ENCODE measurements at regions not wholly inside any gene's neighbourhood (a gene's known extent, or its start where the extent isn't known, plus 50 kb on each side); places are given as distances from the start of the nearest gene placed in this dataset.

DNA sequence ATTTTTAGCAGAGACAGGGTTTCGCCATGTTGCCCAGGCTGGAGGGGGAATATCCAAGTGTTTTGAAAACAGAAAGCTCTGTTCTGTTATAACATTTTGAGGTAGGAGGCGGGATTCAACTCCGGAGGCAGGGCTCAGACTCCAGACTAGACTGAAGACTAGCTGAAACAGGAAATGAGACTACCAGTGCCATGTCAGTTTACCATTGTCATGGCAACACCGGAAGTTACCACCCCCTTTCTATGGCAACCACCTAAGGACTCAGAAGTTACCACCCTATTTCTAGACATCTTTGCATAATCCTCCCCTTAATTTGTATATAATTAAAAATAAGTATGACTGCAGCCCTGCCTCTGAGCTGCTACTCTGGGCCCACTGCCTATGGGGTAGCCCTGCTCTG, 1069.1 kb upstream of the AUTS2 start:
- WGBS, 2 experiments (ENCODE audit: low coverage in 1 of 2, low lambda C conversion rate in 2 of 2, missing lambda C conversion rate in 2 of 2) = 46 to 48% methylated on average over 4 of the region's 4 CpGs
- H3K4me3 ChIP-seq = no peak overlapping the region

DNA sequence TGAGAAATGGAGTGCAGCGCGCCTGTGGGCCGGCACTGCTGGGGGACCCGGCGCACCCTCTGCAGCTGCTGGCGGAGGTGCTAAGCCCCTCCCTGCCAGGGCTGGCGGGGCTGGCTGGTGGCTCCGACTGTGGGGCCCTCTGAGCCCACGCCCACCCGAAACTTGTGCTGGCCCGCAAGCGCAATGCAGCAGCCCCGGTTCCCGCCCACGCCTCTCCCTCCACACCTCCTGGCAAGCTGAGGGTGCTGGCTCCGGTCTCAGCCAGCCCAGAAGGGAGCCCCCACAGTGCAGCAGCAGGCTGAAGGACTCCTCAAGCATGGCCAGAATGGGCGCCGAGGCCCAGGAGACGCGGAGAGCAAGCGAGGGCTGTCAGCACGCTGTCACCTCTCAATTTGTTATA, 1063.0 kb upstream of the AUTS2 start:
- H3K4me2 ChIP-seq (ENCODE audit: unreplicated experiment) = no peak overlapping the region
- H3F3A ChIP-seq (ENCODE audit: insufficient read depth) = no peaks in the 10 kb centered on the region
- no peaks in the 10 kb centered on the region for H3K79me2 ChIP-seq (ENCODE audit: insufficient read depth)
- no peak overlapping the region for H3K4me3 ChIP-seq
- H3K4me1 ChIP-seq (ENCODE audit: insufficient read depth) = no peaks in the 10 kb centered on the region
- H3K9me3 ChIP-seq (ENCODE audit: low read depth) = no peaks in the 10 kb centered on the region
- H3K27me3 ChIP-seq (replicated peaks; ENCODE audit: insufficient read depth) = no peaks in the 10 kb centered on the region
- in situ Hi-C loops (cut with MboI) = no loop called here
- H3K27ac ChIP-seq = no peak overlapping the region
- 68 to 80% methylated on average over 10 to 18 of the region's 22 CpGs for whole genome bisulfite sequencing, 2 experiments (ENCODE audit: low coverage in 1 of 2, low lambda C conversion rate in 2 of 2, missing lambda C conversion rate in 2 of 2)
- H3K36me3 ChIP-seq (ENCODE audit: low read depth) = no peaks in the 10 kb centered on the region
- H3K9me2 ChIP-seq (ENCODE audit: insufficient read depth) = no peaks in the 10 kb centered on the region
- TF ChIP-seq EZH2phosphoT487 (IDR thresholded peaks at IDR 0.05; ENCODE audit: insufficient read depth, low read depth) = no peak
- no peak for TF ChIP-seq EZH2 (IDR thresholded peaks at IDR 0.05; ENCODE audit: insufficient read depth, poor library complexity, severe bottlenecking)
- DNase-seq = no peak
- H3K9ac ChIP-seq = no peak overlapping the region
- H4K20me1 ChIP-seq (ENCODE audit: insufficient read depth) = no peaks in the 10 kb centered on the region
- H2AFZ ChIP-seq = no peak overlapping the region

More for the DNA sequence above, 1069.1 kb upstream of the AUTS2 start:
- Histone ChIP-seq H3K4me2 (ENCODE audit: unreplicated experiment) (no peak overlapping the region), H3F3A (ENCODE audit: insufficient read depth) (no peaks in the 10 kb centered on the region), H3K9ac (no peak overlapping the region), H3K36me3 (ENCODE audit: low read depth) (no peaks in the 10 kb centered on the region), H3K4me1 (ENCODE audit: insufficient read depth) (no peaks in the 10 kb centered on the region), H3K27me3 (replicated peaks; ENCODE audit: insufficient read depth) (no peaks in the 10 kb centered on the region), H4K20me1 (ENCODE audit: insufficient read depth) (no peaks in the 10 kb centered on the region), H3K79me2 (ENCODE audit: insufficient read depth) (no peaks in the 10 kb centered on the region), H3K9me3 (ENCODE audit: low read depth) (no peaks in the 10 kb centered on the region), H3K27ac (no peak overlapping the region), H3K9me2 (ENCODE audit: insufficient read depth) (no peaks in the 10 kb centered on the region), H2AFZ (no peak overlapping the region)
- no peak for DNase-seq
- in situ Hi-C loops (cut with MboI) = no loop called here
- no peak for TF ChIP-seq EZH2 (IDR thresholded peaks at IDR 0.05; ENCODE audit: insufficient read depth, poor library complexity, severe bottlenecking)
- no peak for TF ChIP-seq EZH2phosphoT487 (IDR thresholded peaks at IDR 0.05; ENCODE audit: insufficient read depth, low read depth)

DNA sequence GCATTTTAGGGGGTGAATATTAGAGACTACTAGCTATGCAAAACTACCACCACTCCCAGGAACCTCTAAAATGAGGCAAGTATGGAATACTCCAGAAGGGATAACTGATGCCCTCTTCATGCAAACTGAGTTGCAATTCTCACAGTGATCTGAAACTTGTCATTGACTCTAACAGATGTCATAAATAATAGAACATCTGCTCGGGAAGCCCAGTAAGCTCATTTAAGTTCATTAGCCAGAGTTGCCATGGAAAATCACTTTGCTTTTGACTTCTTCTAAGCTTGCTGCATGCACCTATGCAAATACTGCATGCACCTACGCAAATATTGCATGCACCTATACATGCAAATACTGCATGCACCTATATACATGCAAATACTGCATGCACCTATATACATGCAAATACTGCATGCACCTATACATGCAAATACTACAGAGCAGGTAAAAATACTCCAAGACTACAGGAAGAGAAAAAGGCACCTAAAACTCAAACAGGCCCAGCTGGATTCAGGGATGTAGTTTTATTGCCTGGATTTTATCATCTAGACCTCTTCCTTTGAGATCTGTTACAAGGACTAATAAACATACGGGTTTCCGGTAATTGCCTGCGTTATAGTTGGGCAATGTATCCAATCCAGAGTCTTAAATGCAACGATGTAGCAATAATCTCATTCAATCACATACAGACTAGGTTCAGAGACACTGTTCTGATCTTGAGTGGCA, 1061.1 kb upstream of the AUTS2 start:
- no peak overlapping the region for H3K4me3 ChIP-seq
- H2AFZ ChIP-seq = no peak overlapping the region
- WGBS, 2 experiments (ENCODE audit: low coverage in 1 of 2, low lambda C conversion rate in 2 of 2, missing lambda C conversion rate in 2 of 2) = 6 to 8% methylated on average over 6 of the region's 6 CpGs
- no peak for TF ChIP-seq EZH2 (IDR thresholded peaks at IDR 0.05; ENCODE audit: insufficient read depth, poor library complexity, severe bottlenecking)
- no peak for TF ChIP-seq EZH2phosphoT487 (IDR thresholded peaks at IDR 0.05; ENCODE audit: insufficient read depth, low read depth)
- no peak overlapping the region for H3K4me2 ChIP-seq (ENCODE audit: unreplicated experiment)
- H3K9me3 ChIP-seq (ENCODE audit: low read depth) = no peaks in the 10 kb centered on the region
- H3F3A ChIP-seq (ENCODE audit: insufficient read depth) = no peaks in the 10 kb centered on the region
- H3K4me1 ChIP-seq (ENCODE audit: insufficient read depth) = no peaks in the 10 kb centered on the region
- in situ Hi-C loops (cut with MboI) = no loop called here
- no peaks in the 10 kb centered on the region for H4K20me1 ChIP-seq (ENCODE audit: insufficient read depth)
- DNase-seq = no peak
- H3K9ac ChIP-seq = no peak overlapping the region
- H3K36me3 ChIP-seq (ENCODE audit: low read depth) = no peaks in the 10 kb centered on the region
- no peak overlapping the region for H3K27ac ChIP-seq
- H3K79me2 ChIP-seq (ENCODE audit: insufficient read depth) = no peaks in the 10 kb centered on the region
- no peaks in the 10 kb centered on the region for H3K27me3 ChIP-seq (replicated peaks; ENCODE audit: insufficient read depth)
- H3K9me2 ChIP-seq (ENCODE audit: insufficient read depth) = no peaks in the 10 kb centered on the region

DNA sequence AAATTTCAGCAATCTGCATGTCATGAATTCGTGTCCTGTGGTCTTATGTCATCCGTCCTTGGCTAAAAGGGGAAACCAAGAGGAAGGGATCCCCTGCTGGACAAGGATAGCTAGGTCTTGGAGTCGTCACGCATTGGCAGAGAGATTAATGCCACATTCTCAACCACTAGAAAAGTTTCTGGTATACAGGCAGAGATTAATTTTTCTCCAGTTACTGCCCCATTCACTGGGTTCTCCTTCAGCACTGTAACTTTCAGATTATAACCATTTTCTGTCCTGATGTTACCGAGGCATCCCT, 1060.6 kb upstream of the AUTS2 start:
- Histone ChIP-seq H3K9ac (no peak overlapping the region), H3K27ac (no peak overlapping the region), H3K36me3 (ENCODE audit: low read depth) (no peaks in the 10 kb centered on the region), H3K79me2 (ENCODE audit: insufficient read depth) (no peaks in the 10 kb centered on the region), H3K9me2 (ENCODE audit: insufficient read depth) (no peaks in the 10 kb centered on the region), H3F3A (ENCODE audit: insufficient read depth) (no peaks in the 10 kb centered on the region), H3K4me1 (ENCODE audit: insufficient read depth) (no peaks in the 10 kb centered on the region), H3K4me3 (no peak overlapping the region), H3K9me3 (ENCODE audit: low read depth) (no peaks in the 10 kb centered on the region), H2AFZ (no peak overlapping the region), H4K20me1 (ENCODE audit: insufficient read depth) (no peaks in the 10 kb centered on the region), H3K27me3 (replicated peaks; ENCODE audit: insufficient read depth) (no peaks in the 10 kb centered on the region), H3K4me2 (ENCODE audit: unreplicated experiment) (no peak overlapping the region)
- in situ Hi-C loops (cut with MboI) = no loop called here
- DNase-seq = no peak
- WGBS, 2 experiments (ENCODE audit: low coverage in 1 of 2, low lambda C conversion rate in 2 of 2, missing lambda C conversion rate in 2 of 2) = 21 to 27% methylated on average over 5 of the region's 5 CpGs
- TF ChIP-seq EZH2phosphoT487 (IDR thresholded peaks at IDR 0.05; ENCODE audit: insufficient read depth, low read depth) (no peak), EZH2 (IDR thresholded peaks at IDR 0.05; ENCODE audit: insufficient read depth, poor library complexity, severe bottlenecking) (no peak)

DNA sequence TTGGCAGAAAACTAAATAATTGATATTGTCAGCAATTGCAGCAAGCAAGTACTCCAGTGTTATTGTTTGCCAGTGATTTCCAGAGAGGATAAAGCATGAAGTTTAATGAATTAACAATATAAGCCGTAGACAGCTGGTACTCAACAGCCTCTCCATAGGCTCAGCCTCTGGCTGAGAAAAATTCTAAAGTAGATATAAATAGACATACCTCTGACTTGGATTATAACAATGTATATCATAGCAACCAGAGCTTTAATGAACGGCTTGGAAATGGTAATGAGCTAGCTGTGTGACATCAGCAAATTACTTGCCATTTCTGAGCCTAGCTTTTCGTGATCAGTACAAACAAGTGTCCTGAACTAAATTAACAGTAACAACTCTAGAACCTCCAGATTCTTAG, 1055.4 kb upstream of the AUTS2 start:
- in situ Hi-C loops (cut with MboI) = no loop called here
- Histone ChIP-seq H2AFZ (no peak overlapping the region), H3K9me3 (ENCODE audit: low read depth) (no peaks in the 10 kb centered on the region), H3K4me3 (no peak overlapping the region), H3K9me2 (ENCODE audit: insufficient read depth) (no peaks in the 10 kb centered on the region), H3K27ac (no peak overlapping the region), H4K20me1 (ENCODE audit: insufficient read depth) (no peaks in the 10 kb centered on the region), H3K79me2 (ENCODE audit: insufficient read depth) (no peaks in the 10 kb centered on the region), H3K36me3 (ENCODE audit: low read depth) (no peaks in the 10 kb centered on the region), H3K4me2 (ENCODE audit: unreplicated experiment) (no peak overlapping the region), H3F3A (ENCODE audit: insufficient read depth) (no peaks in the 10 kb centered on the region), H3K4me1 (ENCODE audit: insufficient read depth) (no peaks in the 10 kb centered on the region), H3K9ac (no peak overlapping the region), H3K27me3 (replicated peaks; ENCODE audit: insufficient read depth) (no peaks in the 10 kb centered on the region)
- TF ChIP-seq EZH2 (IDR thresholded peaks at IDR 0.05; ENCODE audit: insufficient read depth, poor library complexity, severe bottlenecking) = no peak
- TF ChIP-seq EZH2phosphoT487 (IDR thresholded peaks at IDR 0.05; ENCODE audit: insufficient read depth, low read depth) = no peak
- WGBS, 2 experiments (ENCODE audit: low coverage in 1 of 2, low lambda C conversion rate in 2 of 2, missing lambda C conversion rate in 2 of 2) = 15 to 18% methylated on average over 3 of the region's 3 CpGs
- DNase-seq = no peak

Measured in GM23248 (cell line).